ENCODE measurements at regions not wholly inside any gene's neighbourhood (a gene's known extent, or its start where the extent isn't known, plus 50 kb on each side); places are given as distances from the start of the nearest gene placed in this dataset.
"Not testable (repeated sequence)": the region's sequence is repeated elsewhere in the genome, so short reads cannot be mapped to it uniquely, and the experiment has no call there.

- no peaks in the 10 kb centered on the region for H3K27me3 ChIP-seq
- 70 to 78% methylated on average over 7 of the region's 7 CpGs for WGBS, 2 donors
- H3K4me1 ChIP-seq: no peaks in the 10 kb centered on the region
- H3K4me3 ChIP-seq: no peak overlapping the region
- H3K36me3 ChIP-seq (replicated peaks in 1 of 2; ENCODE audit: insufficient read depth in 1 of 2, low read depth in 2 of 2): no peaks in the 10 kb centered on the region
- intact Hi-C loops (cut with DNase I): no loop called here
- no peaks in the 10 kb centered on the region for H3K9me3 ChIP-seq
- DNase-seq (no peak), ATAC-seq (no peak)
- H3K27ac ChIP-seq: no peak overlapping the region
- no peak for TF ChIP-seq POLR2A (IDR thresholded peaks at IDR 0.05)
- TF ChIP-seq, protein P1, sequence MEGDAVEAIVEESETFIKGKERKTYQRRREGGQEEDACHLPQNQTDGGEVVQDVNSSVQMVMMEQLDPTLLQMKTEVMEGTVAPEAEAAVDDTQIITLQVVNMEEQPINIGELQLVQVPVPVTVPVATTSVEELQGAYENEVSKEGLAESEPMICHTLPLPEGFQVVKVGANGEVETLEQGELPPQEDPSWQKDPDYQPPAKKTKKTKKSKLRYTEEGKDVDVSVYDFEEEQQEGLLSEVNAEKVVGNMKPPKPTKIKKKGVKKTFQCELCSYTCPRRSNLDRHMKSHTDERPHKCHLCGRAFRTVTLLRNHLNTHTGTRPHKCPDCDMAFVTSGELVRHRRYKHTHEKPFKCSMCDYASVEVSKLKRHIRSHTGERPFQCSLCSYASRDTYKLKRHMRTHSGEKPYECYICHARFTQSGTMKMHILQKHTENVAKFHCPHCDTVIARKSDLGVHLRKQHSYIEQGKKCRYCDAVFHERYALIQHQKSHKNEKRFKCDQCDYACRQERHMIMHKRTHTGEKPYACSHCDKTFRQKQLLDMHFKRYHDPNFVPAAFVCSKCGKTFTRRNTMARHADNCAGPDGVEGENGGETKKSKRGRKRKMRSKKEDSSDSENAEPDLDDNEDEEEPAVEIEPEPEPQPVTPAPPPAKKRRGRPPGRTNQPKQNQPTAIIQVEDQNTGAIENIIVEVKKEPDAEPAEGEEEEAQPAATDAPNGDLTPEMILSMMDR (IDR thresholded peaks at IDR 0.05): no peak
Measured at GRCh38 chr10:21347043-21347784, 178.3 kb downstream of the SKIDA1 start.

DNA sequence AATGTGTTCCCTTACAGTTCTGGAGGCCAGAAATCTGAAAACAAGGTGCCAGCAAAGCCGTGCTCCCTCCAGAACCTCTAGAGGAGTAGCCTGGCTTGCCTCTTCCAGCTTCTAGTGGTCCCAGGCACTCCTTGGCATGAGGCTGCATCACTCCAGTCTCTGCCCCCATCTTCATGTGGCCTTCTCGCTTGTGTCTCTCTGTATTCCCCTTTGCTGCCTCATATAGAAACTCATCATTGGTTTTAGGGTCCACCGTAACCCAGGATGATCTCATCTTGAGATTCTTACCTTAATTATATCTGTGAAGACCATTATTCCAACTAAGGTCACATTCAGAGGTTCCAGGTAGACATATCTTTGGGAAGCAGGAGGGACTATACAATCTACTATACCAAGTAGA is 182.4 kb downstream of the SKIDA1 start:
- 86 to 89% methylated on average over 3 of the region's 3 CpGs for WGBS, 2 donors
- no peak for ATAC-seq

GRCh38 chr10:21342499-21342898 is 183.0 kb downstream of the SKIDA1 start:
- H3K27ac ChIP-seq: not testable (repeated sequence)

More for the DNA sequence above, 182.4 kb downstream of the SKIDA1 start:
- intact Hi-C loops (cut with DNase I): no loop called here
- no peaks in the 10 kb centered on the region for H3K4me1 ChIP-seq
- H3K27ac ChIP-seq: no peak overlapping the region
- no peaks in the 10 kb centered on the region for H3K9me3 ChIP-seq
- H3K27me3 ChIP-seq: no peaks in the 10 kb centered on the region
- TF ChIP-seq, protein P1 (IDR thresholded peaks at IDR 0.05): no peak
- no peak for TF ChIP-seq POLR2A (IDR thresholded peaks at IDR 0.05)
- no peak overlapping the region for H3K4me3 ChIP-seq
- DNase-seq: no peak
- no peaks in the 10 kb centered on the region for H3K36me3 ChIP-seq (replicated peaks in 1 of 2; ENCODE audit: insufficient read depth in 1 of 2, low read depth in 2 of 2)

GRCh38 chr10:21340331-21340730 is 185.2 kb downstream of the SKIDA1 start:
- DNase-seq (no peak), ATAC-seq (no peak)
- H3K36me3 ChIP-seq (replicated peaks in 1 of 2; ENCODE audit: insufficient read depth in 1 of 2, low read depth in 2 of 2): no peaks in the 10 kb centered on the region
- no peak overlapping the region for H3K4me3 ChIP-seq
- 76 to 77% methylated on average over 3 of the region's 3 CpGs for WGBS, 2 donors
- no peak overlapping the region for H3K27ac ChIP-seq
- H3K9me3 ChIP-seq: no peaks in the 10 kb centered on the region
- H3K4me1 ChIP-seq: no peaks in the 10 kb centered on the region
- no peaks in the 10 kb centered on the region for H3K27me3 ChIP-seq
- TF ChIP-seq, protein P1 (IDR thresholded peaks at IDR 0.05): no peak
- no peak for TF ChIP-seq POLR2A (IDR thresholded peaks at IDR 0.05)
- intact Hi-C loops (cut with DNase I): no loop called here

More at GRCh38 chr10:21342499-21342898, 183.0 kb downstream of the SKIDA1 start:
- H3K4me3 ChIP-seq; H3K36me3 ChIP-seq (replicated peaks in 1 of 2; ENCODE audit: insufficient read depth in 1 of 2, low read depth in 2 of 2); H3K4me1 ChIP-seq; DNase-seq; H3K9me3 ChIP-seq; H3K27me3 ChIP-seq; ATAC-seq; intact Hi-C loops (cut with DNase I): not testable (repeated sequence)
- WGBS, 2 donors: 84 to 93% methylated on average over 1 of the region's 1 CpG

DNA sequence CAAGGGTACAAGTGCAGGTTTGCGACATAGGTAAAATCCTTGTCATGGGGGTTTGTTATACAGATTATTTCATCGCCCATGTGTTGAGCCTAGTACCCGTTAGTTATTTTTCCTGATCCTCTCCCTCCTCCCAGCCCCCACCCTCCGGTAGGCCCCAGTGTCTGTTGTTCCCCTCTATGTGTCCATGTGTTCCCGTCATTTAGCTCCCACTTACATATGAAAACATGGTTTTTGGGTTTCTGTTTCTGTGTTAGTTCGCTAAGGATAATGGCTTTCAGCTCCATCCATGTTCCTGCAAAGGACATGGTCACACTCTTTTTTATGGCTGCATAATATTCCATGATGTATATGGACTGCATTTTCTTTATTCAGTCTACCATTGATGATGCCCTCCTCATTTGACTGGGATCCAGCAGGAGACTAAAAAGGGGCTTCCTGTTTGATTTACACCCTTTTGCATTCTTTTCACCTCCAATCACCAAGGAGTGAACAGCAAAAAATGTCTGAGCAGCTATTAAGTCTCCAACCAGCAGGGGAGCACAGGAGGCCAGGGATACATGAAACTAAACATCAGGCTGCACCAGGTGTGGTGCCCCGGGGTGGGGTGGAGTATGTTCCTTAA is 188.2 kb downstream of the SKIDA1 start:
- Histone ChIP-seq H3K4me3 (no peak overlapping the region), H3K4me1 (no peaks in the 10 kb centered on the region), H3K9me3 (no peaks in the 10 kb centered on the region), H3K27me3 (no peaks in the 10 kb centered on the region), H3K36me3 (replicated peaks in 1 of 2; ENCODE audit: insufficient read depth in 1 of 2, low read depth in 2 of 2) (no peaks in the 10 kb centered on the region), H3K27ac (no peak overlapping the region)
- TF ChIP-seq POLR2A (IDR thresholded peaks at IDR 0.05): no peak
- TF ChIP-seq, protein P1 (IDR thresholded peaks at IDR 0.05): no peak
- no peak for DNase-seq
- ATAC-seq: no peak
- intact Hi-C loops (cut with DNase I): no loop called here
- 72 to 74% methylated on average over 7 of the region's 7 CpGs for WGBS, 2 donors
